Mucosa of descending colon (tissue), 3 donors: ENCODE measurements at regions not wholly inside any gene's neighbourhood (a gene's known extent, or its start where the extent isn't known, plus 50 kb on each side); places are given as distances from the start of the nearest gene placed in this dataset.

ENCODE experiments used
- ATAC-seq: fragments of 200-7000 bp; cut with Tn5 transposase; one replicate; pipeline ENCODE4 v1.9.1; 2020; ENCODE audit warnings: mild to moderate bottlenecking, moderate library complexity
- DNase-seq, 3 donors: peaks; one replicate each; pipeline ENCODE4 v3.0.0-alpha.2; 2020
- H3K36me3 ChIP-seq: fragments of 200-600 bp; one replicate; pipeline ENCODE4 v1.8.0; 2021; ENCODE audit warnings: low read depth, mild to moderate bottlenecking
- H3K4me1 ChIP-seq: fragments of 200-600 bp; one replicate; pipeline ENCODE4 v1.8.0; 2021; ENCODE audit warnings: low read depth, mild to moderate bottlenecking
- H3K4me3 ChIP-seq: fragments of 200-600 bp; one replicate; pipeline ENCODE4 v1.8.0; 2021; ENCODE audit warnings: mild to moderate bottlenecking
- H3K9me3 ChIP-seq: fragments of 200-600 bp; one replicate; pipeline ENCODE4 v1.8.0; 2021; ENCODE audit warnings: mild to moderate bottlenecking
- intact Hi-C, 2 donors: fragments of 100-400 bp; cut with DNase I in 1 of 2; cut with micrococcal nuclease in 1 of 2; formaldehyde crosslinking; loops; one replicate each; pipeline versions ENCODE4 v1.11.0 to v1.11.1; 2022; cut with DNase I, micrococcal nuclease
- TF ChIP-seq, protein P1 (sequence below): fragments of 200-600 bp; IDR thresholded peaks from one replicate; pipeline ENCODE4 v1.8.0; 2022; ENCODE audit warnings: antibody characterized with exemption, mild to moderate bottlenecking
- donor health status: DM: no; HTN: no; CAD: no; lungs with moderate emphysema.
- donor health status: DM: no; HTN: no; CAD: no.
- donor health status: DM: no; HTN: yes; CAD: no.

DNA sequence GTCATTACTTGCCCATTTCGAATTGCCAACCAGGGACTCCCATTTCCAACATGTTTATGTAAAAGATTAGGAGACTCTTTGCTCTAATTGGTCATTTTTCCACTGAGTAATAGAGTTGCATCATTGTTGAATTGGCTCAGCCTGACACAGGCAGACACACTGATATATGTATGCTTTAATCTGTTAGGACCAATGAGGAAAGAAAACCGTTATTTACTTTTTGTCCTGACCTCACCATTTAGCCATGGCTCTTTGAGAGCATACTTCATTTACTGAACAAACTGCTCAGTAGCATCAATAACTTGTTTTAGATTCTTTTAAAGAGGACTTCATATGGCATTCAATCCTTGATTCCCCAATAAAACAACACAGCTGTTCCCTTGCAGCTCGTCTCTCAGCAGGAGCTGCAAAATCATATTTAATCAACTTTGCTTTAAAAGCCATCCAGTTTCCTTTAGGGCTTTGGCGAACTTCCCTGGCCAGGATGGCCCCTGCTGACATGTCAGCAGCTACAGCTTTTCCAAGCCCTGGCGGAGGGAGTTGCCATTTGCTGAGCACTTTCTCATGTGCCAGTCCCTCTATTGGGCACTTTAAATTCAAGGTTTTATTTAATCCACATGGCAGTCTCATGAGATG, 251.5 kb upstream of the TNC start:
- no peaks in the 10 kb centered on the region for H3K9me3 ChIP-seq
- intact Hi-C loops: no loop called here
- H3K36me3 ChIP-seq: no peaks in the 10 kb centered on the region
- DNase-seq (peak in 1 of 3 donors; percentile 3), ATAC-seq (peak; percentile 40)
- TF ChIP-seq, protein P1, sequence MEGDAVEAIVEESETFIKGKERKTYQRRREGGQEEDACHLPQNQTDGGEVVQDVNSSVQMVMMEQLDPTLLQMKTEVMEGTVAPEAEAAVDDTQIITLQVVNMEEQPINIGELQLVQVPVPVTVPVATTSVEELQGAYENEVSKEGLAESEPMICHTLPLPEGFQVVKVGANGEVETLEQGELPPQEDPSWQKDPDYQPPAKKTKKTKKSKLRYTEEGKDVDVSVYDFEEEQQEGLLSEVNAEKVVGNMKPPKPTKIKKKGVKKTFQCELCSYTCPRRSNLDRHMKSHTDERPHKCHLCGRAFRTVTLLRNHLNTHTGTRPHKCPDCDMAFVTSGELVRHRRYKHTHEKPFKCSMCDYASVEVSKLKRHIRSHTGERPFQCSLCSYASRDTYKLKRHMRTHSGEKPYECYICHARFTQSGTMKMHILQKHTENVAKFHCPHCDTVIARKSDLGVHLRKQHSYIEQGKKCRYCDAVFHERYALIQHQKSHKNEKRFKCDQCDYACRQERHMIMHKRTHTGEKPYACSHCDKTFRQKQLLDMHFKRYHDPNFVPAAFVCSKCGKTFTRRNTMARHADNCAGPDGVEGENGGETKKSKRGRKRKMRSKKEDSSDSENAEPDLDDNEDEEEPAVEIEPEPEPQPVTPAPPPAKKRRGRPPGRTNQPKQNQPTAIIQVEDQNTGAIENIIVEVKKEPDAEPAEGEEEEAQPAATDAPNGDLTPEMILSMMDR: no peak
- H3K4me3 ChIP-seq: no peak overlapping the region
- H3K4me1 ChIP-seq: no peaks in the 10 kb centered on the region

DNA sequence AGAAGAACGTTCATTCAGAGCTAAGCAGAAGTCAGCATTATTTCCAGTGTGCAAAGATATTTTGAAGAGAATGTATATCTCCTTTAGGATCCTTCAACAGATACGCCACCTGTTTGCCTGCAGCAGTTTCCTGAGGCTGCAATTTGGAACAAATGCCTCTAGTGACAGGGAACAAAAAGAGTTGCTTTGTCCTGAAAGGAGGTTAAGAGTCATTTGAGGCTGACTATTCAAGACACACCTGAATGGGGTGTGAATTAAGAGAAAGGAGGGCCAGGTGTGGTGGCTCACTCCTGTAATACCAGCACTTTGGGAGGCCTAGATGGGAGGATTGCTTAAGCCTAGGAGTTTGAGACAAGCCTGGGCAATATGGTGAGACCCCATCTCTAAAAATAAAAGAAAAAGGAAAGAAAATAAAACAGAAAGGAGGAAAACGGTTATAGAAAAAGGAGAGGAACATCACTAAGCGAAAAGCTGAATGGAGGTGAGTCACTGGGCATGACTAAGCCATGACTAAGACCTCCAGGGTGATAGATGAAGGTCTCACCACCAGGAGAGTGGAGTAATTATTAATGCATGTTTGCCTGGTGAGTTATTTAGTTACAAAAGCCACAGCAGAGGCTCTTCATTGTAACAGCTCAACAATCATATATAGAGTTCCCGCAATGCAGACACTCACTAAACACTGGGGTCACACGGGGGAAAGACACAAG, 255.2 kb upstream of the TNC start:
- TF ChIP-seq, protein P1: no peak
- ATAC-seq (peak; percentile 23), DNase-seq (no peak)
- Histone ChIP-seq H3K4me3 (no peak overlapping the region), H3K36me3 (no peaks in the 10 kb centered on the region), H3K9me3 (no peaks in the 10 kb centered on the region), H3K4me1 (no peaks in the 10 kb centered on the region)
- intact Hi-C loops: no loop called here

DNA sequence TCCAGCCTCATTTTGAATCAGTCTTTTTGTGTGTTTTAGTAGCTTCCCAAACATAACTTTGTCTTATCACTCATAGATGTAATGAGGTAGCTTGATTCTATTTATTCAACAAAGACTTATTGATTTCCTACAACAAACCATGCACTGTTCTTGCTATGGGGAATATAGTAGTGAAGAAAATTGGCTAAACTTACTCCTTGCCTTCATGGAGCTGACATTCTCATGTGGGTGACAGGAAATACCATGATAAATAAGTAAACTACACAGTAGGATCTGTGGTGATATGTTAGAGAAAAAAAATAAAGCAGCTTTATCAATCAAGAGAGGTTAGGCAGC, 255.7 kb upstream of the TNC start:
- DNase-seq (no peak), ATAC-seq (no peak)
- Histone ChIP-seq H3K4me3 (no peak overlapping the region), H3K9me3 (no peaks in the 10 kb centered on the region), H3K4me1 (no peaks in the 10 kb centered on the region), H3K36me3 (no peaks in the 10 kb centered on the region)
- intact Hi-C loops: no loop called here
- TF ChIP-seq, protein P1: no peak

- no peak for ATAC-seq
- TF ChIP-seq, protein P1: no peak
- no peaks in the 10 kb centered on the region for H3K9me3 ChIP-seq
- intact Hi-C loops: no loop called here
- no peak for DNase-seq
- no peaks in the 10 kb centered on the region for H3K36me3 ChIP-seq
- no peak overlapping the region for H3K4me3 ChIP-seq
- H3K4me1 ChIP-seq: no peaks in the 10 kb centered on the region
These were observed 256.8 kb upstream of the TNC start for GRCh38 chr9:115374724-115375268.

GRCh38 chr9:115378241-115378640, 260.3 kb upstream of the TNC start:
- intact Hi-C loops: no loop called here
- no peak for DNase-seq
- no peak for ATAC-seq
- H3K36me3 ChIP-seq: no peaks in the 10 kb centered on the region
- TF ChIP-seq, protein P1: no peak
- no peak overlapping the region for H3K4me3 ChIP-seq
- no peaks in the 10 kb centered on the region for H3K4me1 ChIP-seq
- H3K9me3 ChIP-seq: peaks cover 9% of the 10 kb centered on the region
